CD4-positive, alpha-beta T cell (primary cell): ENCODE measurements at regions not wholly inside any gene's neighbourhood (a gene's known extent, or its start where the extent isn't known, plus 50 kb on each side); places are given as distances from the start of the nearest gene placed in this dataset.

Source experiments
- ATAC-seq: fragments of 200-7000 bp; cut with Tn5 transposase; one replicate; pipeline ENCODE4 v1.10.0; 2022; ENCODE audit warnings: mild to moderate bottlenecking; ENCODE audit not compliant: poor library complexity
- CTCF ChIA-PET: fragments of 350-600 bp; sonication (Branson Sonifier 250); formaldehyde crosslinking; loops from one replicate; lab custom pipeline; 2021; ENCODE audit warnings: antibody characterized with exemption, inconsistent platforms; lab: Charles Lee
- POLR2A ChIA-PET: fragments of 350-600 bp; sonication (Branson Sonifier 250); formaldehyde crosslinking; loops from one replicate; lab custom pipeline; 2021; ENCODE audit warnings: antibody characterized with exemption, inconsistent platforms; lab: Charles Lee
- DNase-seq, 14 experiments: peaks; one replicate each; pipeline ENCODE4 v3.0.0-alpha.2; 2013 to 2020; ENCODE audit warnings: mixed read lengths in 2 of 14
- H3K27ac ChIP-seq, 2 donors: one replicate each; pipeline versions ENCODE4 v1.5.1 to v1.7.0; 2013; ENCODE audit warnings: low read length in 2 of 2, low read depth in 1 of 2, mild to moderate bottlenecking in 1 of 2
- H3K27me3 ChIP-seq, 2 experiments: 1 replicate in 1 of 2; 2 replicates in 1 of 2; pipeline versions ENCODE4 v1.6.1 to v1.7.0; 2013; ENCODE audit warnings: low read length in 2 of 2, control low read depth in 1 of 2, mild to moderate bottlenecking in 1 of 2, moderate library complexity in 1 of 2; ENCODE audit not compliant: insufficient read depth in 2 of 2, control insufficient read depth in 1 of 2
- H3K36me3 ChIP-seq: one replicate; pipeline ENCODE4 v1.6.1; 2013; ENCODE audit warnings: low read length, control low read depth; ENCODE audit not compliant: insufficient read depth
- H3K4me1 ChIP-seq: one replicate; pipeline ENCODE4 v1.6.1; 2013; ENCODE audit warnings: low read length, control low read depth; ENCODE audit not compliant: insufficient read depth
- H3K4me3 ChIP-seq: one replicate; pipeline ENCODE4 v1.5.1; 2013; ENCODE audit warnings: mild to moderate bottlenecking, low read length, moderate library complexity
- H3K9me3 ChIP-seq, 2 experiments: 1 replicate in 1 of 2; 2 replicates in 1 of 2; pipeline versions ENCODE4 v1.6.1 to v1.7.0; 2013; ENCODE audit warnings: low read length in 2 of 2, mild to moderate bottlenecking in 2 of 2, control low read depth in 1 of 2, moderate library complexity in 1 of 2; ENCODE audit not compliant: control insufficient read depth in 1 of 2, insufficient read depth in 1 of 2
- H3K27ac Mint-ChIP-seq: one replicate; pipeline ENCODE4 v1.8.0; 2020; ENCODE audit warnings: mixed read lengths
- H3K27me3 Mint-ChIP-seq: one replicate; pipeline ENCODE4 v1.8.0; 2021; ENCODE audit warnings: mixed read lengths
- H3K36me3 Mint-ChIP-seq: one replicate; pipeline ENCODE4 v1.8.0; 2021; ENCODE audit warnings: low read depth, mixed read lengths
- H3K4me1 Mint-ChIP-seq: one replicate; pipeline ENCODE4 v1.8.0; 2021; ENCODE audit warnings: low read depth, mixed read lengths
- H3K4me3 Mint-ChIP-seq: one replicate; pipeline ENCODE4 v1.8.0; 2020; ENCODE audit warnings: mild to moderate bottlenecking, mixed read lengths
- H3K9me3 Mint-ChIP-seq: one replicate; pipeline ENCODE4 v1.8.0; 2020; ENCODE audit warnings: mixed read lengths
- intact Hi-C, 2 experiments: fragments of 100-400 bp; cut with DNase I in 1 of 2; cut with micrococcal nuclease in 1 of 2; formaldehyde crosslinking; loops; one replicate each; pipeline versions ENCODE4 v1.15.1 to v1.9.0; 2023 to 2025; cut with DNase I, micrococcal nuclease
- TF ChIP-seq, protein P1 (sequence below): fragments of 200-600 bp; IDR thresholded peaks from one replicate; pipeline ENCODE4 v1.8.0; 2022; ENCODE audit warnings: antibody characterized with exemption, mild to moderate bottlenecking

DNA sequence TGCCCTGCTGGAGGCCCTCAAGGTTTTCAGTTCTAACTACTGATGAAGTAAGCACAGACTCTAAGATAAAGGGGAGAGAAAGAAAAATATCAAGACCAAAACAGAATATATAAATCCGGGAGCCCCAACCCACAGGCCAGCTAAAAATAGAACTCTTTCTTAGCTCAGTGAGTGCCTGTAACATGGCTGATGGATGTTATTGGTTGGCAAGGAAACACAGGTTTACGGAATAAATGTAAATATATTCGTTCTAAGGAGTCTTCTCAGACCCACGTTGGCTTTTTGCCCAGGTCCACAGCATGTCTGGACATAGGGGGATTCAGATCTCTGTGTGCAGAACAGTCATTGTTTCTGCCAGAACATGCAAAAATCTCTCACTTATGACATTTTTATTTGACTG, 139.0 kb upstream of the SERPINE2 start:
- no peaks in the 10 kb centered on the region for H3K36me3 Mint-ChIP-seq
- peaks cover 22% of the 10 kb centered on the region for H3K27me3 Mint-ChIP-seq
- Histone ChIP-seq H3K27ac (no peak overlapping the region), H3K27me3 (no peaks in the 10 kb centered on the region), H3K4me1 (no peaks in the 10 kb centered on the region), H3K36me3 (no peaks in the 10 kb centered on the region), H3K4me3 (no peak overlapping the region), H3K9me3 (no peaks in the 10 kb centered on the region)
- ChIA-PET CTCF (no interaction called here), POLR2A (no interaction called here)
- H3K27ac Mint-ChIP-seq, result no peak overlapping the region
- TF ChIP-seq, protein P1, sequence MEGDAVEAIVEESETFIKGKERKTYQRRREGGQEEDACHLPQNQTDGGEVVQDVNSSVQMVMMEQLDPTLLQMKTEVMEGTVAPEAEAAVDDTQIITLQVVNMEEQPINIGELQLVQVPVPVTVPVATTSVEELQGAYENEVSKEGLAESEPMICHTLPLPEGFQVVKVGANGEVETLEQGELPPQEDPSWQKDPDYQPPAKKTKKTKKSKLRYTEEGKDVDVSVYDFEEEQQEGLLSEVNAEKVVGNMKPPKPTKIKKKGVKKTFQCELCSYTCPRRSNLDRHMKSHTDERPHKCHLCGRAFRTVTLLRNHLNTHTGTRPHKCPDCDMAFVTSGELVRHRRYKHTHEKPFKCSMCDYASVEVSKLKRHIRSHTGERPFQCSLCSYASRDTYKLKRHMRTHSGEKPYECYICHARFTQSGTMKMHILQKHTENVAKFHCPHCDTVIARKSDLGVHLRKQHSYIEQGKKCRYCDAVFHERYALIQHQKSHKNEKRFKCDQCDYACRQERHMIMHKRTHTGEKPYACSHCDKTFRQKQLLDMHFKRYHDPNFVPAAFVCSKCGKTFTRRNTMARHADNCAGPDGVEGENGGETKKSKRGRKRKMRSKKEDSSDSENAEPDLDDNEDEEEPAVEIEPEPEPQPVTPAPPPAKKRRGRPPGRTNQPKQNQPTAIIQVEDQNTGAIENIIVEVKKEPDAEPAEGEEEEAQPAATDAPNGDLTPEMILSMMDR, result no peak
- no peak for ATAC-seq
- no peaks in the 10 kb centered on the region for H3K4me1 Mint-ChIP-seq
- no peak overlapping the region for H3K4me3 Mint-ChIP-seq
- DNase-seq, result no peak
- no peaks in the 10 kb centered on the region for H3K9me3 Mint-ChIP-seq
- intact Hi-C loops, result no loop called here

DNA sequence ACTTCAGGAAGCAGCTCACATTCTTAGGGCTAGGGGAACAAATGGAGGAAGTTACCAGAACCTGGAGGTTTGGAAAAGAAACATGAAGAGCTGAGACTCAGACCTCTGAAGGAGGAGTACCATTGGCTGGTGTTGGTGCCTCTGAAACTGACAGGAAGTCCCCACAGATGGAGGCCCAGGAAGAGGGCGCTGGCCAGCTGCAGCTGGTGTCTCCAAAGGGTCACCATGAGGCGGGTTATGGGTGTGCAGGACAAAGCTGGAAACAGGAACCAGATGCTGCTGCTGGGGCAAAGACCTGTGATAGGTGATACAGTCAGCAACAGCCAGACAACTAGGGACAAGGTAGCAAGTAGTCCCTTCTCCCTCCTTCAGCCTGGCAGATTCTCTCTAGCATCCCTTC, 136.5 kb upstream of the SERPINE2 start:
- no peak overlapping the region for H3K27ac ChIP-seq
- no peaks in the 10 kb centered on the region for H3K9me3 ChIP-seq
- DNase-seq, result no peak
- ATAC-seq, result no peak
- Mint-ChIP-seq H3K27me3 (peaks cover 26% of the 10 kb centered on the region), H3K27ac (no peak overlapping the region), H3K4me3 (no peak overlapping the region), H3K4me1 (no peaks in the 10 kb centered on the region), H3K36me3 (no peaks in the 10 kb centered on the region), H3K9me3 (no peaks in the 10 kb centered on the region)
- no peaks in the 10 kb centered on the region for H3K36me3 ChIP-seq
- no peaks in the 10 kb centered on the region for H3K4me1 ChIP-seq
- ChIA-PET POLR2A (no interaction called here), CTCF (no interaction called here)
- H3K4me3 ChIP-seq, result no peak overlapping the region
- TF ChIP-seq, protein P1, result no peak
- intact Hi-C loops, result no loop called here
- no peaks in the 10 kb centered on the region for H3K27me3 ChIP-seq

DNA sequence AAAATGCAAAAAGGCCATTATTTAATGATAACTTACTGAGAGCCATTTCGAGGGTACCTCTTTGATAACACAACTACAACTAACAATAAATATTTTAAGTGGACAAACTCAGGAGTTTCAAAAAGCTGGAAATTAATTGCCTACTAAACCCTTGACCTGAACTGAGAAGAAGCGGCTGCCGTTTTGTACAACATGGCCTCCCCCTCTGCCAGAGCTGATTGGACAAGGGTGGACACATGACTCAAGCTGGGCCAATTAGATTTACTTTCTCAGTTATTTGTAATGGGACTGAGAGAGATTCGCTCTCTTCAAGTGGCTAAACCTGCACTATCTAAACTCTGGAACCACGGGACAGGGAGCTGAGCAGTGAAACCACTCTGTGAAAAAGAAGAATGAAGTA, 135.9 kb upstream of the SERPINE2 start:
- peaks cover 26% of the 10 kb centered on the region for H3K27me3 Mint-ChIP-seq
- H3K4me3 ChIP-seq, result no peak overlapping the region
- no peaks in the 10 kb centered on the region for H3K36me3 ChIP-seq
- no peaks in the 10 kb centered on the region for H3K9me3 Mint-ChIP-seq
- no peaks in the 10 kb centered on the region for H3K36me3 Mint-ChIP-seq
- no peak overlapping the region for H3K4me3 Mint-ChIP-seq
- TF ChIP-seq, protein P1, result no peak
- no peak overlapping the region for H3K27ac ChIP-seq
- no peaks in the 10 kb centered on the region for H3K4me1 ChIP-seq
- H3K9me3 ChIP-seq, result no peaks in the 10 kb centered on the region
- no peak for ATAC-seq
- intact Hi-C loops, result no loop called here
- CTCF ChIA-PET, result no interaction called here
- no peaks in the 10 kb centered on the region for H3K27me3 ChIP-seq
- no peaks in the 10 kb centered on the region for H3K4me1 Mint-ChIP-seq
- no peak for DNase-seq
- POLR2A ChIA-PET, result no interaction called here
- H3K27ac Mint-ChIP-seq, result no peak overlapping the region
